ENCODE measurements at regions not wholly inside any gene's neighbourhood (a gene's known extent, or its start where the extent isn't known, plus 50 kb on each side); places are given as distances from the start of the nearest gene placed in this dataset.

DNA sequence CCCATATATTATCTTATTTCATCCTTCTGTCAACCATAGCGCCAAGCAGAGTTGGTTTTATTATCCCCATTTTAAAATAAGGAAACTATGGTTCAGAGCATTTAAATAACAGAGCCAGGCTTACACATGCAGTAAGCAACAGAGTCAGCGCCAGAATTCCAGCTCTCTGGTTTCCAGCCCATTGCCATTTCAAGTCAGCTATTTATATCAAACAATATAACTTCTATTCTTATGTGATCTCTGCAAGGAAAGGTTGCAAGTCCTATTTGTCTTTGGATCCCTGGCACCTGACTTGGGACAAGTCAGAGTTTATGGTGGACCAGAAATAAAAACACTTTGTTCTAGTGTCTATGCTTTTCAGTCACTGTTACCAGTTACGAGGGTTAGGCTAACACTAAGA lies 174.1 kb upstream of the EEA1 start:
- DNase-seq (ENCODE audit: low spot score), result no peak

DNA sequence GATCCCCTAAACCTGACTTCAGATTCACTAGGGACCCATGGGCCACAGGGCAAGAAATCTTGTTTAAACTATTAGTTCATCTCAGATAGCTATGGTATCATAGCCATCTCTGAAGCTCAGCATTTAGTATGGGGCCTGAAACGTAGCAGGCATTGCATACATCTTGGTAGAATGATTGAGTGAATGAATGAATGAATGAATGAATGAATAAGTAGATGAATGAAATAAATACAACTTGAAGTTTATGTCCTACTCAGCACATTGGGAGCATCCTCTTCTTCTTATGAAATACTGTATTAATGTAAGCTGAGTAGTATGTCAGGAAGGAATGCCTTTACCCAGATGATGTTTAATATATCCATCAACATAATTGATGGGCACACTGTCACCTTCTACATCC lies 175.4 kb upstream of the EEA1 start:
- no peak for DNase-seq (ENCODE audit: low spot score)

DNA sequence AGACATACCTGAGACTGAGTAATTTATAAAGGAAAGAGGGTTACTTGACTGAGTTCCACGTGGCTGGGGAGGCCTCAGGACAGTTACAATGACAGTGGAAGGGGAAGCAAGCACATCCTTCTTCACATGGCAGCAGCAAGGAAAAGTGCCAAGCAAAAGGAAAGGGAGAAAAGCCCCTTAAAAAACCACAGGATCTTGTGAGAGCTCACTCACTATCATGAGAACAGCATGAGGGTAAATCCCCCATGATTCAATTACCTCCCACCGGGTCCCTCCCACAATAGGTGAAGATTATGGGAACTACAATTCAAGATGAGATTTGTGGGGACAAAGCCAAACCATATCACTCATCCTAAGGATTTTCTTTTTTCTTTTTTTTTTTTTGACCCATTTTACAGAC lies 177.8 kb upstream of the EEA1 start:
- DNase-seq (ENCODE audit: low spot score), result no peak

DNA sequence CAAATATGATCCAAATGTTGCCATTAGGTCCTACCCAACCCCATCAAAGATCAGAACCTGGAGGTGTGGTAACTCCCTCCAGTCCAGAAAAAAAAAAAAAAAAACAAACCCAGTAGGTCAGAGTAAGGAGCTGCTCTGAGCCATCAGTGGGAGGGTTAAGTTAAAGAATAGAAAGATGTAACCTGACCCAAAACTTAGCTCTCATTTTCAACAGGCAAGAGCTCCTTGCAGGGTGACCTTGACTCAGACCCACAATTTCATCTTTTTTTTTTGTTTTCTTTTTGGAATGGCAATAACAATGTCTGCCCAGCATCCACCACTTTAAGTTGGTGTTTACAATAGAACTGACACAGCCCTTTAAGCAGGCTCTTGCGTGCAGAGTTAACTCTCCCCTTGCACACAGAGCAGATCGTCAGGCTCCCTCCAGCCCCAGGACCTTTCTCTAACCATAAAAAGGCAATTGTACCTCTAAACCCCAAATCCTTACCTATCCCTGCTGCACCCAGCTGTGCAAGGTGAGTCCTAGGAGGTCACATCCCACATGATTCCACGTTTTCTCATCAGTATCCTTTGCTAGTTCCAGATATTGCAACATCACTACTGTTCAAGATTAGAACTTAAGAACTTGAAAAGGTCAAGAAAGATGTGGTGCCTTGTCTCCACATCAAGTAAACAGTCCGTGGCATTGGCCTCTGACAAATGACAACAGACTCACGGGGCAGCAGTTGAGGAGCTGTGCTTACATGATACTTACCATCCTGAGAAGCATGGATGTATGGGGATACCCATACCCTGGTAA lies 178.6 kb upstream of the EEA1 start:
- DNase-seq (ENCODE audit: low spot score), result no peak

DNA sequence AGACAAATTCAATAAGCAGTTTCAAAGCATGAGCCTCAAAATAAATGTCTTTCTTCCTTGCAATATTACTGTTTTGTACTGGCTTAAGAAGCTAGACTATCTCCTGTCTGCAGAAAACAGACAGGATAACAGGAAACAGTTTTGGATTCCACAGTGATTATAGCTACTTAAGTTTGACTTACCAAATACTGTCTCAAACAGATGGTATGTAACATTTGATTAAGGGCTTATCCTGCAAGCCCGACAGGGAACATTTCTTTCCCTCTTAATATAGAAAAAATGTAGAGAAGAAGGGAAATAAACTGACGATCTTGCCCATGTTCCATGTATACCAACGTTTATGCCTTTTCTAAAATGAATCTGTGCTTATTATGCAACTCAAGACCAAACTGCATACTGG lies 179.9 kb upstream of the EEA1 start:
- no peak for DNase-seq (ENCODE audit: low spot score)

DNA sequence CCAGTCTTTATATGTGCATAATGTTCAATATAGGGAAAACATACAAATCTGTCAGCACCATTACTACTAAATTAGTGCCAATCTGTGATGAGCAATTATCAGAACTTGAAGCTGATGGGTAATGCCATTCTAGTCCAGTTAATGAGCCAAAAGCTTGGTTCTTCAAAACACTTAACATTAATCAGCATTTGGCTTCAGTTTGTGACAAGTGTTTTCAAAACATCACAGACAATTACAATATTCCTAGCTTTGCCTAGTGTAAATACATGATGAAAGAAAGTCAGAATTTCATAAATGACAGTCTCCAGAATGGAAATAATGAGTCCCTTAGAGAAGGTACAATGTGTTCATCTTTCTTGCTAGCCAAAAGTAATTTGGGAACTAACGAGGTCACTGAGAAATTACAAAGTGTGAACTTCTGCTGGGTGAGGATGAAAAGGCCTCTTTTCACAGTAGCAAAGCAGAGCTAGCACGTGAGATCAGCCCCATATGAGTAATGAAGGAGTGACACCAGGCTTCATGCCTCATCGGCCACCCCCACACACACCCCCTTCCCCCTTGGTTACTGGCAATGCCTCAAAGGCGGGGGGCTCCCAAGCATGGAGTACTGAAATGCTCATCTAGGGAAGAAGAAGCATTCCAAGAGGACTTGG lies 180.6 kb upstream of the EEA1 start:
- DNase-seq (ENCODE audit: low spot score), result no peak

DNA sequence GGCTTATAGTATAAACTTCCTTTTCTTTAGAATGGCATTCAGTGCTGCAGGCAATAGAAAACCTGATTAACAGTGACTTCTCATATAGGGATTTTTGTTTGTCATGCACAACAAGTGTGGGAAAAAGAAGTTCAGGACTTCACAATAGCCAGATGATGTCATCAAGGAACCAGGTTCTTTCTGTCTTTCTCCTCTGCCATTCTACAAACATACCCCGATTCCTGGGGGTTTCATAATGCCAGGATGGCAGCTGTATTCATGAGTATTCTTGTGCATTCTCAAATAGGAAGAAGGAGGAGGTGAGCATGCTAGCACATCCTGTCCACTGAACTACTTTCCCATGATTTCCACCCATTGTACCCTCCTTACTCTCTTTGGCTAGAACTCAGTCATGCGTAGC lies 182.7 kb upstream of the EEA1 start:
- no peak for DNase-seq (ENCODE audit: low spot score)

DNA sequence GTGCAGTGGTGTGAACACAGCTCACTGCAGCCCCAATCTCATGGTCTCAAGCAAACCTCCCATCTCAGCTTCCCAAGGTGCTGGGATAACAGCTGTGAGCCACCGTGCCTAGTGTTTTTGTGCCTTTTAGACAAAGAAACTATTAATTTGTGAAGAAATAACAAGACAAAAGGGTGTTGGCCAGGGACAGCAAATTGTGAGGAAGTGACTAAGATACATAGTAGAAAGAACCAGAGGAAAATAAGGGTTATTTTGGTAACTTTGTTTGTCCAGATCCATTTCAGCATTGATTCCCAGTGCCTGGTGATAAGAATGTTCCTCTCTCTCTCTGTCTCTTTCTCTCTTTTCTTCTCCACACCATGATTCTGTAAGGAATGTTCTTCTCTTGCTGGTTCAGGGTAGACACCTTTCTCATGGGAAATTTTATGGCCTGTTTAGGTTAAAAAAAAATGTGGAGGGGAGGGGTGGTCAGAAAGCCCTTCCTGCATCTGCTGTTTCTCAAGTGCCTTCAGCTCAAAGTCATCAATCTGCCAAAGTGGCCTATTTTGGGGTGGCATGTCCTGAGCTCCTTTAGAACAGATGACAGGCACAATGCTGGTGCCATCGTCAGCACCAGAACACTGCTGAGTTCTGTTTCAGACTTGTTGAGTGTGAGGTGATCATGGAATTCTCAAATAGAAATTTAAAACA lies 184.4 kb upstream of the EEA1 start:
- no peak for DNase-seq (ENCODE audit: low spot score)

DNA sequence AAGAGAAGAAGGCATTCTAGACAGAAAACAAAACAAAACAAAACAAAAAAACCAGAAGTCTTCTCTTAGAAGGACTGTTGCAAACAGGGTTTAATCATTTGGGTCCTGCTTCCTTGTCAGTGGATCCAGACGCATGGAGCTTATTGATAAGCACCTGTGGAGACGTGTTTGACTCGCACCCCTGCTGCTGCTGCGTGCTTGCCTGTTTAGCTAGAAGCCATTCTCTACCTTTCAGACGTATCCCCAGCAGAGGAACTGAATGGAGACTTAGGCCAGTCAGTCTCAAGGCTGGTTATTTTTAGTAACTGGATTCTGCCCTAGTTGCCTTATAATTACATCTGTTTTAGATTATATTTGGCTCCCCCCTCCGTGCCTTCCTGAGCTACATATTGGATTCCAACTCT lies 186.1 kb upstream of the EEA1 start:
- no peak for DNase-seq (ENCODE audit: low spot score)

DNA sequence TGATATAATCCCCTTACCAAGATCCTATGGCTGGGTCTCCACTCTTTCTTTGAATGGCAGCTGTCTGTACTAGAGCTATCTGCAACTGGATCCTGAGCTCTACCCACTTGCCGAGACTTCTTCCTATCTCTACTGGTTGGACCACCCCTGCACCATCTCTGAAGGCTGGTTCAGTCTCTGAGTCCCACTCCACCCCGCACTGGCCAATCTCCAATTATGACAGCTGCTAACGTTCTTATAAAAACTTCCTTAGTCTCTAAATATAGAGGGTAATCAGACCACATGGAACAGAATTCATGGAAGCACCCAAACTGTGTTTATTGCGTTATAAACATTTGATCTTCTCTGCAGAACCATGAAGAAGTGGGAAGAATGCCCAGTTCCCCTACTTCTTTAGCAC lies 186.6 kb upstream of the EEA1 start:
- no peak for DNase-seq (ENCODE audit: low spot score)

DNA sequence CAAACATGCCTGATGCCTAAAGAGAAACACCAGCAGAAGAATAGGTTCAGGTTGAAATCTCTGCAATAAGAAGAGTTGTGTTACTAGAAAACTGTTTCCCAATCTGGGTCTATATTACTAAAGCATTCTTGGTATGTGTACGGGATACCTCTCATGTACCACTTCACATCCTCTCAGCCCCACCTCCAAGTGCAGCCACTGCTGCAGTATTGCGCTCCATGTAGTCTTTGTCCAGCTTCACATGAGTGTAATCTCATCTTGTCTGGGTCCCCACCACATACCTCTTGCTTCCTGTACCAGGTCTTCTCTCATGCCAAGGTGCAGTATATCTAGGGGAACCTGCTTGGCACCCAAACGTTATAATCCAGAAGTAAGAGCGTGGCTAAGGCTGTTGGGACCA lies 187.5 kb upstream of the EEA1 start:
- DNase-seq (ENCODE audit: low spot score), result no peak

DNA sequence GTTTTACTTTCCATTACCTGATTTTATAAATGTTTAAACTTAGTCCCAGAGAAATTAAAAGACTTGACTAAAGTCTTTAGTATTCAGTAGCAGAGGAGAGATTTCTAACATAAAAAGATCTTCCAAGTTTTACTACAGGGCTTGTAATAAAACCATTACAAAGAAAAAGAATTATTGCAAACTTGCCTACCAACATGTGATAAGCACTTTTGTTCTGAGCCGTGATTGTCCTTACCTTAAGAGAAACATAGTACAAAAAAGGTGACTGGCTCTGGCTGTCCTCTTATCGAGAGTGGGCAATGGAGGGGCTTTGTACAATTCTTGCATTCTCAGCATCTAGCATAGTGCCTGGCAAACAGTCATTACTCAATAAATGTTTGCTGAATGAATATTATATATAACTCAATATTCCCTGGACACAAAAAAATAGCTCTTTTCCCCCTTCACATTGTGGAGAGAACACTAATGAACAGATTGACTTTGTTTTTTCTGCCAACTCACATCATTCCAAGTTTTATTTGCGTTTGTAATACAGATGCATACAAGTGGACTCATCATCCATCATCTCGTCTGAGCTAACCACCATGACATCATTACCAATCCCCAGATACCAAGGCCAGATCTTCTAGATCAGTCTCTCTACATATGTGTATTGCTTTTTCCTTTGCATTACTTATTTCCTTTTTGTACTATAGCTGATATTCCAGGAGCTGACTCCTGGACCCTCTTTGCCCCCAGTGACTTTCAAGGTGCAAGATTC lies 192.8 kb upstream of the EEA1 start:
- no peak for DNase-seq (ENCODE audit: low spot score)

DNA sequence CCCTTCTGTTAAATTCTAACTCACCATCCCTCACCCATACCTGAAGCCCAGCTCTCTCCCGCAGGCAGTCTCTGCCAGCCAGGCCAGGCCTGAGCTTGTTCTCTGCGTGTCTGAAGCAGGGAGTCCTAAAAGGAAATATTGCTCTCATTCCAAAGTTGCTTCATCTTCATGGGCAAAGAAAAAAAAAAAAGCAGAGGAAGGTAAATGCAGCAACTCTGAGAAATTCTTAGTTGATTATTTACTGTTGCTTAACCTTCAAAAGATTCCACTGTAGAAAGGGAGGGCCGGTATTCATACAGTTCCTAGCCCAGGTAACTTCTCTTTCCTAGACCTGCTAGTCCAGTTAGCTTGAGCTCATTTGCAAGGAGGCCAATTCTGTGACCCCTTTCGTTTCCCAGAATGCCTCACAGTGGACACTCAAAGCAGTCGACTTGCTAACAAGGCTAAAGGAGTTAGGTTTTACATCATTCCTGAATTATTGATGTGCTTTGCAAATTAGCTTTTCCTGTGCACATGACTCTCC lies 193.5 kb upstream of the EEA1 start:
- no peak for DNase-seq (ENCODE audit: low spot score)

DNA sequence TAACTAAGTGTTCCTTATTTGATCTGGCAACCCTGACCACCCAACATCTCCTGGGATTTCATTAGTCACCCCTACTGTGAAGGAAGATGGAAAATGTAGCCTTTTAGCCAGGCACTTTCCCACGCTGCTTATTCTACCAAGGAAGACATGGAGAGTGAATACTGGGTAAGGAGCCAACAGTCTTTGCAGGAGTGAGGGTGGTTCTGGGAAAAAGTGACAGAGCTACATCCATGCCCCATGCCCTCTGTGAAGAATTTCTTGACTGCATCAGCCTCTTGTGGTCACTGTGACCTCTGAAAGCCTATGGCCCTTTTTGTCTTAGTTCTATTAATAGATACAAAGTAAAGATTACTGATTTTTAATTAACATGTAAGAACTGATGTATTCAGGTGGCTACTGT lies 196.0 kb upstream of the EEA1 start:
- DNase-seq (ENCODE audit: low spot score), result no peak

DNA sequence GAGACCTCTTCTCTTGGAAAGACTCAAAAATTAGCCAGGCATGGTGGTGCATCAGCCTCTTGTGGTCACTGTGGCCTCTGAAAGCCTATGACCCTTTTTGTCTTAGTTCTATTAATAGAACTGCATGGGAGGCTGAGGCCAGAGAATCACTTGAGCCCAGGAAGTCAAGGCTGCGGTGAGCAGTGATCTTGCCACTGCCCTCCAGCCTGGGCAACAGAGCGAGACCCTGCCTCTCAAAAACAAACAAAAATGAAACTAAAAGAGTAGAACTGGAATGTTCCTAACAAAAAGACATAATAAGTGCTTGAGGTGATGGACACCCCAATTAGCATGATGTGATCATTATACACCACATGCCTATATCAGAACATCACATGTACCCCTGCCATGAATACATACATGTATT lies 197.0 kb upstream of the EEA1 start:
- DNase-seq (ENCODE audit: low spot score), result no peak

DNA sequence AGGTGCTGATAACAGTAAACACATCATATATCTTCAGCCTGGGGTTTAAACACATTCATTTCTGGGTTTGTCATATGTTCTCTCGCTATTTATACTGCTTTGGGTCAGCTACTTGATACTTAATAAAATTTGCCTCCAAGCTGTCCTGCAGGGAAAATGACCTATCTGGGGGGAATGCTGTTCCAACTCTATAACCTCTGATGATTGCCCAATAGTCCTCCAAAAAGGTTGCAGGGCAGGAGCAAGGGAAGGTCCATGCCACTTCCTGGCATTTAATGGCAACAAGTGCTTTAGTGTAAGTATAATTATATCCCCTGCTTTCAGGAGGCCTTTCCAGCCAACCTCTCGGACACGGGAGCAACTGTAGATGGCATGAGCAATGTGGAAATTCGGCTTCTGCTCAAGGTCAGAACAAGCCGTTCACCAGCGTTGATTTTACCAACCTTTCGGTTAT lies 198.0 kb upstream of the EEA1 start:
- no peak for DNase-seq (ENCODE audit: low spot score)

DNA sequence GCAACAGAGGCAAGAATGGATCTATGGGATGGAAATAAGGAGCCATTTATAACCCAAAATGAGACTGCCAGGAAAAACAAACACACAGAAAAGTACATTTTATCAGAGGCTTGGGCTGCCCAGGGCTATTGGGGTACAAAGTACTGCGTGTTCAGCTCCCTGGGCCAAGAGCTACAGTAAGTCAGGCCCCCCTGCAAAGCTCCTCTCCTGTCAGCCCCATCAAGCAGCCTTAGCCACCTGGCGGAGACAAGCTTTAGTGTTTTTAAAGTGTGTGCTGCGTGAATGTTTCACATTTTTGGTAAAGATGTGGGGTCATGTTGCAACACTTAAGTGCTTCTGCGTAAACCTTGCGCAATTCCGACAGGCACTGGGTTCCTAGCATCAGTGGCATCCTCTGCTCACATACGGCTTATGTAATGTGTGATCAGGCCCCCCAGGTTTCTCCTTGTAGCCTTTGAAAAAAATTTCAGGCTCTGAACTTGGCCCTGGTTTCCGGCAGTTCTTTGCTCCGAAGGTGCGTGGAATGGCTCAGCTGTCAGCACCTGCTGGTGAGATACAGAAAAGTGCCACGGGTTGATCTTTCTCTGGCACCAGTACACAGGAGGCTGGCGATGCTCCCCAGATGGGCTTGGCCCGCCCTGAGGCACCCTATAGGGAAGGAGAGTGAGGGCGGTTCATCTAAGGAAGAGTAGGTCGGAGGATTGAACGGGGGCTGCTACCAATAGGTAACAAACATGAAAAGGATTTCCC lies 198.7 kb upstream of the EEA1 start:
- DNase-seq (ENCODE audit: low spot score), result no peak

DNA sequence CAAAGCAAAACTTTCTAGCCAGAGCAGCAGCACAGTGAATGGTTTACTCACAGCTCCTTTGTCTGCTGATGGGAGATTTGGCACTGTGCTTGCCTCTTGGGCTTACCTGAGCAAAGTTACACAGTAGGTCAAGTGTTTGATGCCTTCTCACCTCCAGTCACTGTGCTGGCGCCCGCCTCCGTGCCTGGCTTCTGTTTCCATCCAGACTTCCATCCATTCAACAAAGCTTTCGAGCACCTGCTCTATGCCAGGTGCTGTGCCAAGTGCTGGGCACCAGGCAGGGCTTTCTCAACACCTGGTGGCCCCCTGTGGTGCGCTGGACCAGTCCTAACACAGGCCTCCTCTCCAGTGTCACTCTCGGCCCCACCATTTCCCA lies 199.2 kb upstream of the EEA1 start:
- no peak for DNase-seq (ENCODE audit: low spot score)

DNA sequence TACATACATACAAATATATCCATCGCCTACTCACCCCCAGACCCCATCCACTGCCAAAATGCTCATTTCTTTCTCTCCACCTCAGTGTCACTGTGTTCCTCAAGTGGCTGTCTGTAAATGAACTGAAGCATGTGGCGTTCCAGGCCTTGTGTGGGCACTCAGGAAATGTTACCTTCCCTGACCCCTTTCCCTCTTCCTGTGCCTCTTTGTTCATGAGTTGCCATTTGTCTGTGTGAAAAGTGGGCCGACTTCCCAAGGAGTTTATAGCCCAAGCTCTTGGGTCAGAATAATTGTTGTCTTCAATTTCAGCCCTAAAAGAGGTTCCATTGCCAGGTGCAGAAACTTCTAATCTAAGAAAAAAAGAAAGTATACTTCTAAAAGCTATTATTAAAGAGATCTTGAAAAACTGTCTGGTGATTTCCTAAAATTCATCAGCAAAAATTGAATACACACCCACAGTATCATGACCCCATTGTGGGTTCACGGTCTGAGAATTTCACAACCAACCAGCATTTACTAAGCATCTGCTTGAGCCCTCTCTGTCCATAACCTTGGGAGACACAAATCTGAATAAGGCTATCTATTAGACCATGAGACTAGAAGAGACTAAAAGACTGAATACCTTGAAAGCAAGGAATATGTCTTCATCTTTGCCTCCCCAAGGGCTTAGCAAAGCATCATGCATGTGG lies 201.4 kb upstream of the EEA1 start:
- no peak for DNase-seq (ENCODE audit: low spot score)

DNA sequence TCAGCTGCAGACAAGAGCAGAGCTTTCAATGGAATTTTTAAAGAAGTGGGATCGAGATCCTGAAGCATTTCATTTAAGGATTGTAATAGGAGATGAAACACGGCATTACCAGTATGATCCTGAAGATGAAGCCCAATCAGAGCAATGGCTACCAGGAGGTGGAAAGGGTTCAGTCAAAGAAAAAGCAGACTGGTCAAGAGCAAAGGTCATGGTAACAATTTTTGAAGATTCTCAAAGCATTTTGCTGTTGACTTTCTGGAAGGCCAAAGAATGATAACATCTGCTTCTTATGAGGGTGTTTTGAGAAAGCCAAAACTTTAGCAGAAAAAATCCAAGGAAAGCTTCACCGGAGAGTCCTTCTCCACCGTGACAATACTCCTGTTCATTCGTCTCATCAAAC lies 204.3 kb upstream of the EEA1 start:
- no peak for DNase-seq (ENCODE audit: low spot score)
